GM23338 (cell line): ENCODE measurements at regions not wholly inside any gene's neighbourhood (a gene's known extent, or its start where the extent isn't known, plus 50 kb on each side); places are given as distances from the start of the nearest gene placed in this dataset.

Experiments
- ATAC-seq: fragments of 200-7000 bp; cut with Tn5 transposase; 3 replicates; pipeline ENCODE4 v1.9.1; 2020
- DNase-seq: peaks from one replicate; pipeline ENCODE4 v3.0.0-alpha.2; 2015; ENCODE audit warnings: low spot score
- H2AFZ ChIP-seq: fragments of 200-600 bp; sonication (generic); 2 replicates; pipeline ENCODE4 v1.8.0; 2016; ENCODE audit warnings: antibody characterized with exemption, mild to moderate bottlenecking, moderate library complexity
- H3F3A ChIP-seq: fragments of 200-600 bp; sonication (generic); replicated peaks from 2 replicates; pipeline ENCODE4 v1.8.0; 2017; ENCODE audit warnings: antibody characterized with exemption, mixed run types, low read depth
- H3K27ac ChIP-seq: fragments of 200-600 bp; sonication (generic); 2 replicates; pipeline ENCODE4 v1.6.1; 2016; ENCODE audit warnings: low read depth
- H3K27me3 ChIP-seq: fragments of 200-600 bp; sonication (generic); 2 replicates; pipeline ENCODE4 v1.8.0; 2016; ENCODE audit warnings: mild to moderate bottlenecking, mixed run types, moderate library complexity; ENCODE audit not compliant: insufficient read depth
- H3K36me3 ChIP-seq: fragments of 200-600 bp; sonication (generic); 2 replicates; pipeline ENCODE4 v1.8.0; 2016; ENCODE audit warnings: mild to moderate bottlenecking; ENCODE audit not compliant: insufficient read depth
- H3K4me1 ChIP-seq: fragments of 200-600 bp; sonication (generic); 2 replicates; pipeline ENCODE4 v1.8.0; 2016; ENCODE audit warnings: mild to moderate bottlenecking, moderate library complexity; ENCODE audit not compliant: insufficient read depth
- H3K4me2 ChIP-seq: fragments of 200-600 bp; sonication (generic); 2 replicates; pipeline ENCODE4 v1.7.1; 2017; ENCODE audit warnings: mixed run types
- H3K4me3 ChIP-seq: fragments of 200-600 bp; sonication (generic); 2 replicates; pipeline ENCODE4 v1.6.1; 2016; ENCODE audit warnings: mixed run types
- H3K79me2 ChIP-seq: fragments of 200-600 bp; sonication (generic); replicated peaks from 2 replicates; pipeline ENCODE4 v1.8.0; 2017; ENCODE audit warnings: mild to moderate bottlenecking; ENCODE audit not compliant: insufficient read depth
- H3K9me2 ChIP-seq: fragments of 200-600 bp; sonication (generic); 2 replicates; pipeline ENCODE4 v1.8.0; 2017; ENCODE audit not compliant: insufficient read depth
- H4K20me1 ChIP-seq: fragments of 200-600 bp; sonication (generic); replicated peaks from 2 replicates; pipeline ENCODE4 v1.8.0; 2017; ENCODE audit warnings: mild to moderate bottlenecking; ENCODE audit not compliant: insufficient read depth
- H3K27ac Mint-ChIP-seq: 2 replicates; pipeline ENCODE4 v1.8.0; 2020; ENCODE audit warnings: inconsistent platforms, mild to moderate bottlenecking, moderate library complexity, mixed read lengths
- H3K27me3 Mint-ChIP-seq: 3 replicates; pipeline ENCODE4 v1.8.0; 2022; ENCODE audit warnings: low read depth, mild to moderate bottlenecking, moderate library complexity, mixed read lengths, inconsistent platforms; ENCODE audit not compliant: insufficient read depth, poor library complexity
- H3K36me3 Mint-ChIP-seq: 3 replicates; pipeline ENCODE4 v1.8.0; 2021; ENCODE audit warnings: low read depth, mild to moderate bottlenecking, inconsistent platforms, moderate library complexity, mixed read lengths
- H3K4me1 Mint-ChIP-seq: 3 replicates; pipeline ENCODE4 v1.8.0; 2020; ENCODE audit warnings: mild to moderate bottlenecking, inconsistent platforms, mixed read lengths
- H3K4me3 Mint-ChIP-seq: 3 replicates; pipeline ENCODE4 v1.8.0; 2021; ENCODE audit warnings: moderate library complexity, mild to moderate bottlenecking, inconsistent platforms, mixed read lengths
- H3K9me3 Mint-ChIP-seq: 3 replicates; pipeline ENCODE4 v1.8.0; 2020; ENCODE audit warnings: moderate library complexity, mild to moderate bottlenecking, inconsistent platforms, mixed read lengths
- CREB1 ChIP-seq: fragments of 250-450 bp; sonication (Bioruptor Pico); IDR thresholded peaks from 2 replicates; pipeline ENCODE4 v1.5.0; 2020; ENCODE audit warnings: low read depth, mild to moderate bottlenecking, moderate library complexity
- CTCF ChIP-seq, 2 experiments: fragments of 200-600 bp in 1 of 2; sonication (generic) in 1 of 2; conservative IDR thresholded peaks; 2 replicates each; pipeline versions ENCODE4 v1.5.1 to v1.6.1; 2016 to 2017; ENCODE audit warnings: antibody characterized with exemption in 2 of 2, low read depth in 2 of 2, mild to moderate bottlenecking in 2 of 2, moderate library complexity in 1 of 2
- ETS1 ChIP-seq: IDR thresholded peaks from 2 replicates; pipeline ENCODE4 v1.6.1; 2016; ENCODE audit warnings: antibody characterized with exemption
- EZH2 ChIP-seq: fragments of 200-600 bp; sonication (generic); IDR thresholded peaks from one replicate; pipeline ENCODE4 v1.8.0; 2017; ENCODE audit warnings: antibody characterized with exemption, mild to moderate bottlenecking, low read depth; ENCODE audit not compliant: unreplicated experiment
- EZH2phosphoT487 ChIP-seq: fragments of 200-600 bp; sonication (generic); IDR thresholded peaks from one replicate; pipeline ENCODE4 v1.8.1; 2018; ENCODE audit warnings: antibody characterized with exemption; ENCODE audit not compliant: unreplicated experiment
- JUNB ChIP-seq: IDR thresholded peaks from one replicate; pipeline ENCODE4 v1.6.1; 2016; ENCODE audit warnings: antibody characterized with exemption; ENCODE audit not compliant: unreplicated experiment
- POLR2AphosphoS5 ChIP-seq: IDR thresholded peaks from 2 replicates; pipeline ENCODE4 v1.6.1; 2016; ENCODE audit warnings: antibody characterized with exemption, low read depth
- REST ChIP-seq: IDR thresholded peaks from one replicate; pipeline ENCODE4 v1.6.1; 2018; ENCODE audit warnings: antibody characterized with exemption; ENCODE audit not compliant: unreplicated experiment
- STAT1 ChIP-seq: IDR thresholded peaks from one replicate; pipeline ENCODE4 v1.6.1; 2016; ENCODE audit warnings: antibody characterized with exemption; ENCODE audit not compliant: unreplicated experiment
- ZNF114 ChIP-seq: fragments of 250-450 bp; sonication (Bioruptor Pico); IDR thresholded peaks from 2 replicates; pipeline ENCODE4 v1.5.0; 2020; ENCODE audit warnings: mild to moderate bottlenecking, moderate library complexity
- ZNF331 ChIP-seq: fragments of 250-450 bp; sonication (Bioruptor Pico); IDR thresholded peaks from 2 replicates; pipeline ENCODE4 v1.5.0; 2020; ENCODE audit warnings: low read depth, mild to moderate bottlenecking, moderate library complexity

DNA sequence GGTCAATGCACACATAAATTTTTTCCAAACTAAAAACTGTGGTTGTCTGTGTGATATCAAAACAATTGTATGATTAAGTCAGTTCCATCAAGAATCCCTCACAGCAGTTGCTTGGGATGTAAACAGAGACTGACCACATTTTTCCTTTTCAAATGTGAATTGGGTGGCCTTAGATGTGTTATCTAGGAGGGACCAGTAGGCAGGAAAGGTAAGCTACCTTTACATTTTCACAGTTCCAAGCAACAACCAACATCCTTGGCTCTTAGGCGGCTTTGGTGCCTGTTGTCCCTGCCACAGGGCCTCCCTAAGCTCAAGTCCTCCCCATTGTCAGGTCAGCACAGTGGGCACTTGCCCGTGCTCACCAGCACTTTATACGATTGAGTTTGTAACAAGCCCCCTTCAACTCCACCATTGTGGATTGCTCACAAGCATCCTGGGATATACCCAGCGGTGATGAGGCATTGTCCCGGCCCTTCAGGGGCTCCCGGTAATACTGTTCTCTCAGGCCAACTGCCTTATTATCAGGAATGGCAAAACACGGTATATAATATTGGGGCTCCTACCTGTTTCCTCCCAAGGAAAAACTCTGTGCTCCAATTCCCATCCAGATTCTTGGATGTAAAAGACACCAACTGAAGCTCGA is 114.9 kb upstream of the ANKRD1 start (continued):
- TF ChIP-seq CTCF (conservative IDR thresholded peaks at IDR 0.05; ENCODE audit: low read depth in 2 of 2) = no peak
- TF ChIP-seq ZNF331 (CRISPR knock-in tag) = no peak
- no peak for TF ChIP-seq STAT1
- TF ChIP-seq CREB1 (CRISPR knock-in tag) = no peak
- TF ChIP-seq EZH2 = no peak
- TF ChIP-seq JUNB = no peak
- no peak for TF ChIP-seq POLR2AphosphoS5

DNA sequence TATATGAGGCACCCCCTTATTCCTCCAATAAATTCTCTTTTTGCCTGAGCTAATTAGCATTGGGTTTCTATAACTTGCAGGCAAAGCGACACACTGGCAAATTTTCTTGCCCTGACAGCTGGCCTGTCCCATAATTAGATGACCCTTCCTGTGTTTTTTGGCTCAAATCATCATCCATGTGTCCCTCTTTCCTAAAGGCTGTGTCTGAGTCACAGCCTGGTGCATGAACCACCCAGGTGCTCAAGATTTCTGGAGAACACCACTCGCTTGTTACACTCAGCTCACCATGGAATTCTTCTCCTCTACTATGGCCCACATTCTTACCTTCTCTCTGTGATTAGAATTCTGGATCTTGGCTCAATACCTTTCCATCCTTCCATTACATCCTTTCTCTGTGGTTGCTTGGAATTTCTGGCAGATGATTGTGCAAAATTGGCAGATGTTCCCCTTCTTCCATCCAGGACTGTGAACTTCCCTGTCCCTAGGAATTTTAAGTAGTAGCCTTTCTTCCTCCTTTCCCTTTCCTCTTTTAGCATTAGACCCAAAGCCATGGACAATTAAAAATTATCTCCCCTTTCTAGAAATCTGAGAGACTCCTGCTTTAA is 116.0 kb upstream of the ANKRD1 start:
- H3K36me3 ChIP-seq = no peaks in the 10 kb centered on the region
- DNase-seq (no peak), ATAC-seq (no peak)
- H3K9me2 ChIP-seq = no peaks in the 10 kb centered on the region; the same call in 1 of the 2 replicates
- TF ChIP-seq ZNF114 (CRISPR knock-in tag) (no peak), POLR2AphosphoS5 (no peak), STAT1 (no peak), EZH2phosphoT487 (no peak), ETS1 (no peak), JUNB (no peak)
- no peaks in the 10 kb centered on the region for H3K79me2 ChIP-seq
- Mint-ChIP-seq H3K27ac (no peak overlapping the region), H3K36me3 (no peaks in the 10 kb centered on the region), H3K27me3 (peaks cover 2% of the 10 kb centered on the region), H3K9me3 (no peaks in the 10 kb centered on the region), H3K4me1 (peaks cover 13% of the 10 kb centered on the region), H3K4me3 (no peak overlapping the region)
- no peak overlapping the region for H2AFZ ChIP-seq
- no peaks in the 10 kb centered on the region for H3F3A ChIP-seq
- H3K27ac ChIP-seq = no peak overlapping the region
- no peaks in the 10 kb centered on the region for H3K27me3 ChIP-seq
- no peak overlapping the region for H3K4me2 ChIP-seq
- H4K20me1 ChIP-seq = no peaks in the 10 kb centered on the region
- H3K4me1 ChIP-seq = peaks cover 24% of the 10 kb centered on the region
- no peak overlapping the region for H3K4me3 ChIP-seq

DNA sequence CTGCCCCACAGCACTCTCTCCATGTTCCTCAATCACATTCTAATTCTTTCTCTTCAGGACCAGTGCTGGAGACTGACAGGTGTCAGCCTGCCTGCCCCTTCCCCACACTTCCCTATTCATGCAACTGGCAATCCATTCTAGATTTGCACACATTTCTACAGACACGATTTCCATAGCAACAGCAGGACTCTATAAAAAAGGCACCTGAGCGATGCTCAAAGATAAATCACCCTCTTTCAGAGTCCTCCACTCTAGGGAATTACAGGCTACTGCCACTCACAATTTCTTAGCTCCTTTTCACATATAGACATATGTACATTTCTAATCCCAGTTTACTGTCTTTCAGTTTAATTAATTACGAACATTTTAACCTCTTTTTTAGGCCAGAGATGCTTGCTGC is 118.1 kb upstream of the ANKRD1 start:
- Histone ChIP-seq H3K9me2 (no peaks in the 10 kb centered on the region; the same call in 1 of the 2 replicates), H3K36me3 (no peaks in the 10 kb centered on the region), H3K79me2 (no peaks in the 10 kb centered on the region), H3F3A (no peaks in the 10 kb centered on the region), H3K4me2 (no peak overlapping the region), H3K4me1 (peaks cover 23% of the 10 kb centered on the region), H2AFZ (no peak overlapping the region), H3K4me3 (no peak overlapping the region), H3K27me3 (no peaks in the 10 kb centered on the region), H4K20me1 (no peaks in the 10 kb centered on the region), H3K27ac (no peak overlapping the region)
- Mint-ChIP-seq H3K36me3 (no peaks in the 10 kb centered on the region), H3K4me1 (peaks cover 13% of the 10 kb centered on the region), H3K4me3 (no peak overlapping the region), H3K27me3 (peaks cover 2% of the 10 kb centered on the region), H3K9me3 (no peaks in the 10 kb centered on the region), H3K27ac (no peak overlapping the region)
- DNase-seq (no peak), ATAC-seq (no peak)
- TF ChIP-seq EZH2 = no peak
- no peak for TF ChIP-seq REST
- TF ChIP-seq POLR2AphosphoS5 = no peak
- TF ChIP-seq ZNF331 (CRISPR knock-in tag) = no peak
- TF ChIP-seq CREB1 (CRISPR knock-in tag) = no peak
- TF ChIP-seq ETS1 = no peak
